HPDE6-E6E7 (cell line): ENCODE measurements at regions not wholly inside any gene's neighbourhood (a gene's known extent, or its start where the extent isn't known, plus 50 kb on each side); places are given as distances from the start of the nearest gene placed in this dataset.

Source experiments
- DNase-seq: peaks from one replicate; pipeline ENCODE4 v3.0.0; 2011; ENCODE audit warnings: missing footprints; ENCODE audit errors: extremely low spot score

GRCh38 chr5:3542769-3543168 is 52.9 kb upstream of the IRX1 start:
- no peak for DNase-seq

DNA sequence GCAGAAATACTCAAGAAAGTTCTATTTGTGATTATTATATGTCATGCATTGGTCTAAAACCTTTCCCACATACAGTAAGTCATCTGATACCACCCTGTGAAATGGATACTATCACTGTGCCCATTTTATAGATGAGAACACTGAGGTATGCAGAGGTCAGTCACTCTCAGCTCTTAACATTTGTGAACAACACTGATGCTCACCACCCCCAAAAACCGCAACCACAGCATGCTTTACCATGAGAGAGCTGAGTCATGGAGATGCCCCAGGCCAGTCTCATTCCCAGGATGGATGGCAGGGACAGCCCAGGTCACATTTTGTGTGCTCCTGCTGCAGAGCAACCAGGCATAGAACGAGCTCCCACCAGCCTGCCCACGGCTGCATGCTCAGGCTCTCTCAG is 53.5 kb upstream of the IRX1 start:
- DNase-seq = no peak

DNA sequence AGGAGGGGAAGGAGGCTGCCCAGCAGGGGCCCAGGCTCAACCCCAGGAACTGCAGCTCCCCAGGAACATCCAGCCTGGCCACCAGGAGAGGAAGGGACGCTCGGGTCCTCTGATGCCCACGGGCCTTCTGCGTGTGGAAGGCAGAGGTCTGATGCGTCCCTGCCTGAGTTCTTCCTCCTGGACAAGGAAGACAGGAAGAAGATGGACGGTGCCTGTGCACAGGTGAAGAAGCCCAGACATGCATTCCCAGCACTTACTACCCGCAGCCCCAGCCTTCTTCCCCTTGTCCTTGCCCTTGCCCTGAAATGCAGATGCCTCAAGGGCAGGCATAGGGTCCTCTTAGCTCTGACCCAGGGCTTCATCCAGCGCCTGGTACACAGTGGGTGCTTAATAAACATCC is 56.7 kb upstream of the IRX1 start:
- no peak for DNase-seq

DNA sequence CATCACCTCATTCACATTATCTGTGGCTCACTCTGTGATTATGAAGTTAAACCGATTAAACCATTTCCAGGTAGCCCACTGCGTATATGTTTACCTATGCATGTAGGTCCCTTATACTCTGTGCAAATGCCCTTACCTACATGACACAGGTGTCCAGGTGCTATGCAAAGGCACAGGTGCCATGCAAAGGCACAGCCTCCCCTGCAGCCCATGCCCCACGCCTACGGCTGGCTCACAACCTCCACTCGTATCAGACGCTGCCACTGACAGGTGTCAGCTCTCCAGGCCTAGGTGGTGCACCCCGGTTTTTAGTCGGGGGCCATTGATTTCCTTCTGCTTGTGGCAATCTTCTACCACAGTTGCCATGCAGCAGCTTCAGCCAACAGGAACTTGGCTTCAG is 57.7 kb upstream of the IRX1 start:
- no peak for DNase-seq

- DNase-seq = no peak
Observed at GRCh38 chr5:3535414-3536211, 60.0 kb upstream of the IRX1 start.

DNA sequence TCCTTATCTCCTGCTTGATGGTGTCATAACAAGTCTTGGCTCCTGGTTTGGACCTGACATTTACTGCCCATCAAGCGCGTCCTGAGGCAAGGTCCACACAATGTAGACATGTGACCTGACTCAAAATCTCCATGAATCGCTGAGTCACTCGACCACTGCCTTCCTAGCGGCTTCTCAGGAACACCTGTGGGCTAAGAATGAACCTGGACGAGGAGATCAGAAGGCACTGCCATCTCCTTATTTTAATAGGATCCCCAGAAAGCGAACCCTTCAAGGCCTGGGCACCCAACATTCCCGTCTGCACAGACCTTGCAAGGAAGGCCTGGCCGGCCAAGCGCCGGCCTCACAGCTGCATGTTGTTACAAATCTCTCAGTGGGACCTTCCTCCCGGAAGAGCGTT is 60.6 kb upstream of the IRX1 start:
- no peak for DNase-seq

- no peak for DNase-seq
Observed at GRCh38 chr5:3531320-3531986, 64.2 kb upstream of the IRX1 start.

DNA sequence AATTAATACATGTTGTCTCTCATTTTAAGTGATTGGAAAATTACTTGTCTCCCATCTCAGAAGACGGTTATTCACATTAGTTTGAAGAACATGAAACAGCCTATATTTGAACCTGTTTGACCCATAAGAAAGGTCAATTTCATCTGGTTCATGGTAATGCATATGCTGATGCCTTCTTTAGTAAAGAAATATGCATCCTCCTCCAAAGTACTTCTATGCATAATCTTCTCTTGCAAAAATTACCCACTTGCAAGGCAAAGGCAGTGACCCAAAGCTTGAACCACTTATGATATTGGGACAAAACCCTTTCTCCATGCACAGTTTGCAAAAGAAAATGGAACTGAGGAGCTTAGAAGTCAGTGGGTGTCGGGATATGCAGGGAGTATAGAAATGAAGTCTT is 65.4 kb upstream of the IRX1 start:
- no peak for DNase-seq

DNA sequence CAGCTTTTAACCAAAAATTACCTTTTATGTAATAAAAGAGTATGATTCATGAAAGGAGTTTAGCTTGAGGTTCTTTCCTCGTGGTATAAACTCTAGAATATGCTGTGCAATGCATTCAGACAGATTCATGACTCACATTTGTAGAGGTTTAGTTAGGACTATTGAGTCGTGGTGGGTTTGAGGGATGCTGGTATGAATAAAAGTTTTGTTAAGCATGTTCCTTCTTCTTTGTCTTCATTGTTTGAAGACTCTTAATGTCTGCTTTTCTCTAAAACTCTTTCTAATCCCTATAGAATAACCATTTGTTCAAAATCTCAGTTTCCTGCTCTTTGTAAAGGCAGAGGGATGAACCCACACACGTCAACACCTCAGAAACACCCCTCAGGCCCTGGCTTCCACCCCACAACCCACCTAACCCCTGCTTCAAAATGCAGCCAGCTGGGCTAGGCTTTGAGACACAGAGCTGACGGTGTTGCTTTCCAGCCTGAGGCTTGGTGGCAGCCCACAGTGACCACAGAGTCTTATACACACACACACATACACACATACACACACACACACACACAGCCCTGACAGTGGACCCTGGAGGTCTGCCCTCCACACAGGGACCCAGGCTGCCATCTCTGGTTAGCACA is 69.0 kb upstream of the IRX1 start:
- DNase-seq = no peak

- DNase-seq = no peak
Observed at GRCh38 chr5:3522491-3522890, 73.1 kb upstream of the IRX1 start.

- DNase-seq = no peak
Observed at GRCh38 chr5:3518576-3518975, 77.1 kb upstream of the IRX1 start.

- DNase-seq = no peak
Observed at GRCh38 chr5:3518051-3518450, 77.6 kb upstream of the IRX1 start.

DNA sequence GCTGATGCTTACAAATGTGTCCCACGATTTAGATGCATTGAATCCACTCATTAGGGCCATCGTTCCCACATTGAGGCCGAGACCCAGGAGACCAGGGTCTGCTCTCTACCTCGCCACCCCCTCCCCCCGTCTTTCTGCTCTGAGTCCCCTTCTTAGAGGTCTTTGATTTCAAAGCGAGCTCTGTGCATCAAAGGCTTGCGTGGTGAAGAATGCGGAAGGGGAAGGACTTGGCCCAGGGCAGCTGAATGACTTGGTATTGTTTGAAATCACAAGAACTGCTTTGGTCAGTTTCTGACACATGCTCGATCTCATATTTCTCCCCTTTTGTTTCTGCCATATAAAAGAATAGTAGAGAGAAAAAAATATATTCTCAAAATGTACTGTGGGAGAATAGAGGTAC is 78.3 kb upstream of the IRX1 start:
- DNase-seq = no peak

GRCh38 chr5:3512361-3513095 is 83.1 kb upstream of the IRX1 start:
- DNase-seq = no peak

DNA sequence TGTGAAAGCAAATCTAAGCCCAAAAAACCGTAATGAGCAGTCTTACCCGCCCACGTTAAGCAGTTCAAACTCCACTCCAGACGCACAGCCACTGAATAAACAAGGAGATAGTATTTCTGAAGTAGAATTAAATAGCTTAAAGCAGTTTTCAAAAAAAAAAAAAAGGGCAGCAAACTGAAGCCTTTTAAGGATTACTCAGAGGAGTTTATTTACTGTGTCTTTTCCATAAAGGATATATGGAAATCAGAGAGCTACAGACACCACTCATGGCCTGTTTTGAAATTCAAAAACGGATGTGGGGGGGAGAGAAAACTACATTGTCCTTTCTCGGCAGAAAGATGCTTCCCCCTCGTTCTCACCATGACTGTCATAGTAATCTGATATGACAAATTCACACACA is 83.7 kb upstream of the IRX1 start:
- DNase-seq = no peak

- no peak for DNase-seq
Observed at GRCh38 chr5:3511519-3511918, 84.1 kb upstream of the IRX1 start.

GRCh38 chr5:3510642-3511417 is 84.8 kb upstream of the IRX1 start:
- DNase-seq = no peak

- no peak for DNase-seq
Observed at GRCh38 chr5:3509290-3509689, 86.3 kb upstream of the IRX1 start.

DNA sequence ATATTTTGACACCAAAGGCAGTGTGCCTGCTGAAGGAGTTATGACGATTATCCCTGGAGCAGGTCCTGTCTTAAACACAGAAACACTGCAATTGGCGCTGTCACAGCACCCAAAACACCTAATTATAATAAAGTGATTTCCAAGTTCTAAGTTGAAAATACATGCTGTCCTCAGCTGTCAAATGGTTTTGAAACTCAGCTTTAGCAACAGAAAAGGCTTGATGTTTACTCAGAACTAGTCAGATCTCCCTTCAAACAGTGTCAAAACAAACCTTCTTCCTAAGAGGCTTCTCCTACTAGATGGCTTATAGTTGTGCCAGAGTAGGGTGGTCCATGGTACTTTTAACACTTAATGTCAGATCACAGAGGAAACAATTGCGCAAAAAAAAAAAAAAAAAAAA is 87.2 kb upstream of the IRX1 start:
- no peak for DNase-seq

DNA sequence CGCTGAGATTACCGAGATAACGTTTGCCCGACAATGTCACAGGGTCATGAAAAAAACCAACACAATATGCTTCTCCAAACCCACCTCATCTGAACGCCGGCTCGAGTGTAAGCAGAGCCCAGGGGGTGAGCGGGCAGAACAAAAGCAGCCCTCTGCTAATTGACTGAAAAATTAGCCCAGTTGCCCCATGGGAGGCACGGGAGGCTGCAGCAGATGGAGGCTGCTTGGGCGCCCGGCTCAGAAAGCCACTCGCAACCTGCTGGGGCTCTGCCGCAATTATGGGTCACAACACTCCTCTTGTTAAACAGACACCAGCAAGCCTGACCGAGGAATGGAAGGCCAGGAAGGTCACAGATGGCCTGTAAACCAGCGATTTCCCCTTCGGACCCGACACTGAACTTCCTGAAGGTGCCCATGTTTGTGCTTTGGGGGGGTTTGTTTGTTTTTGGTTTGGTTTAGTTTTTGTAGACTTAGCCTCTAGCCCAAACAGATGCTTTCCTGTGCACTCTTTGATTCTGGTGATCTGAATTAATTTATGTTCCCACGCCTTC is 104.6 kb upstream of the IRX1 start:
- no peak for DNase-seq

DNA sequence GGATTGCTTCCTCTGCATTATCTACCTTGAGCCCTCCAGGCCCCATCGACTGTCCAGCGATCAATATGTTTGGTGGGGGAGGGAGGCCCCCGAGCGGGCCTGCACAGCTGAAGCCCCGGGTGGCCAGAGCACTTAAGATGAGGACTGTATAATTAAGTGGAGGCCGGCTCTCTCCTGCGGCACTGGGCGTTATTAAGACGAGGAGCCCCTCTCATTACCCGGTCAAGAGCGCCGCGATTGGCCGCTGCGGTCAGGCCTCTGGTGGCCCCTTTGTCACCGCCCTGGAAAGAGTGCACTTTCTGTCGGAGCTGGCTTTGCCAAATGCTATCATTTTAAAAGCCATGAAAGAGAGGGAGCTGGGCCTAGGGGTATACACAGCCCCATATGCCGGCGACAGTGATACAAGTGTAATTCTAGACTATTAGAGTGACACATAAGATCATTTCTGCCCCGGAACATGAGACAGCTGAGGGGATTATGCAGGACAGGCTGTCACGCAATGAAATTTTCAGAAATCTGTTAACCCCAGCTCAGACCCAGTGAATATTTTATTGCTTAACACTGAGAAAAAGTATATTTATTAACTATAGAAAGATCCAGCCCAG is 106.3 kb upstream of the IRX1 start:
- DNase-seq = no peak
